GM21390 (cell line): ENCODE measurements at regions not wholly inside any gene's neighbourhood (a gene's known extent, or its start where the extent isn't known, plus 50 kb on each side); places are given as distances from the start of the nearest gene placed in this dataset.
"Not testable (repeated sequence)": the region's sequence is repeated elsewhere in the genome, so short reads cannot be mapped to it uniquely, and the experiment has no call there.

Experiments used
- ATAC-seq: cut with Tn5 transposase; IDR thresholded peaks from one replicate; pipeline ENCODE4 v1.9.1; 2021; ENCODE audit not compliant: unreplicated experiment

GRCh38 chr13:109406376-109406992 lies 379.9 kb downstream of the IRS2 start:
- ATAC-seq = no peak

- no peak for ATAC-seq
Observed at GRCh38 chr13:109403012-109403421, 383.4 kb downstream of the IRS2 start.

- no peak for ATAC-seq
Observed at GRCh38 chr13:109401891-109402290, 384.5 kb downstream of the IRS2 start.

GRCh38 chr13:109401307-109401706 lies 385.1 kb downstream of the IRS2 start:
- no peak for ATAC-seq

- no peak for ATAC-seq
Observed at GRCh38 chr13:109400624-109401257, 385.6 kb downstream of the IRS2 start.

- no peak for ATAC-seq
Observed at GRCh38 chr13:109400209-109400608, 386.2 kb downstream of the IRS2 start.

- not testable (repeated sequence) for ATAC-seq
Observed at GRCh38 chr13:109398071-109398470, 388.3 kb downstream of the IRS2 start.

- ATAC-seq = no peak
Observed at GRCh38 chr13:109397285-109397684, 389.1 kb downstream of the IRS2 start.

- no peak for ATAC-seq
Observed at GRCh38 chr13:109396266-109396665, 390.1 kb downstream of the IRS2 start.

GRCh38 chr13:109395014-109395413 lies 391.4 kb downstream of the IRS2 start:
- ATAC-seq = no peak

- no peak for ATAC-seq
Observed at GRCh38 chr13:109394311-109394988, 391.9 kb downstream of the IRS2 start.

- no peak for ATAC-seq
Observed at GRCh38 chr13:109393045-109393444, 393.3 kb downstream of the IRS2 start.

GRCh38 chr13:109390391-109390790 lies 396.0 kb downstream of the IRS2 start:
- no peak for ATAC-seq

GRCh38 chr13:109389892-109390345 lies 396.5 kb downstream of the IRS2 start:
- ATAC-seq = no peak

- no peak for ATAC-seq
Observed at GRCh38 chr13:109389456-109389855, 396.9 kb downstream of the IRS2 start.

GRCh38 chr13:109387471-109387870 lies 398.9 kb downstream of the IRS2 start:
- no peak for ATAC-seq

- ATAC-seq = no peak
Observed at GRCh38 chr13:109385242-109385560, 401.2 kb downstream of the IRS2 start.

- no peak for ATAC-seq
Observed at GRCh38 chr13:109384491-109385241, 401.7 kb downstream of the IRS2 start.

- no peak for ATAC-seq
Observed at GRCh38 chr13:109383683-109384082, 402.7 kb downstream of the IRS2 start.

GRCh38 chr13:109381546-109382180 lies 404.7 kb downstream of the IRS2 start:
- ATAC-seq = no peak

GRCh38 chr13:109380457-109380856 lies 405.9 kb downstream of the IRS2 start:
- no peak for ATAC-seq
